ENCODE measurements at regions not wholly inside any gene's neighbourhood (a gene's known extent, or its start where the extent isn't known, plus 50 kb on each side); places are given as distances from the start of the nearest gene placed in this dataset.

- Histone ChIP-seq H3K9me2 (replicated peaks; ENCODE audit: control insufficient read depth, low read length) (no peaks in the 10 kb centered on the region), H3K4me1 (ENCODE audit: control insufficient read depth, low read length) (peaks cover 8% of the 10 kb centered on the region), H3F3A (ENCODE audit: control insufficient read depth, insufficient read depth) (no peaks in the 10 kb centered on the region), H3K9me3 (ENCODE audit: control insufficient read depth, insufficient read depth, low read length) (no peaks in the 10 kb centered on the region), H4K20me1 (ENCODE audit: control insufficient read depth, insufficient read depth, low read depth, low read length) (no peaks in the 10 kb centered on the region), H3K36me3 (ENCODE audit: control insufficient read depth, low read length) (no peaks in the 10 kb centered on the region), H3K4me3 (ENCODE audit: low read length) (no peak overlapping the region), H3K27ac (ENCODE audit: low read depth, low read length) (no peak overlapping the region), H3K79me2 (ENCODE audit: control insufficient read depth, low read length) (no peaks in the 10 kb centered on the region), H3K4me2 (ENCODE audit: low read length) (no peak overlapping the region), H3K27me3 (ENCODE audit: control insufficient read depth, low read length) (peaks cover 7% of the 10 kb centered on the region)
- TF ChIP-seq CTCF (IDR thresholded peaks at IDR 0.05; ENCODE audit: low read depth, low read length, poor library complexity, severe bottlenecking): no peak
- no peak for TF ChIP-seq EZH2phosphoT487 (IDR thresholded peaks at IDR 0.05; ENCODE audit: borderline replicate concordance, low read length)
Observed at GRCh38 chr2:217402761-217403383, 543.0 kb upstream of the TNP1 start.

GRCh38 chr2:217402144-217402543, 542.3 kb upstream of the TNP1 start:
- Histone ChIP-seq H3K4me3 (ENCODE audit: low read length) (no peak overlapping the region), H3K27ac (ENCODE audit: low read depth, low read length) (no peak overlapping the region), H4K20me1 (ENCODE audit: control insufficient read depth, insufficient read depth, low read depth, low read length) (no peaks in the 10 kb centered on the region), H3F3A (ENCODE audit: control insufficient read depth, insufficient read depth) (no peaks in the 10 kb centered on the region), H3K79me2 (ENCODE audit: control insufficient read depth, low read length) (no peaks in the 10 kb centered on the region), H3K27me3 (ENCODE audit: control insufficient read depth, low read length) (peaks cover 7% of the 10 kb centered on the region), H3K9me2 (replicated peaks; ENCODE audit: control insufficient read depth, low read length) (no peaks in the 10 kb centered on the region), H3K36me3 (ENCODE audit: control insufficient read depth, low read length) (no peaks in the 10 kb centered on the region), H3K9me3 (ENCODE audit: control insufficient read depth, insufficient read depth, low read length) (no peaks in the 10 kb centered on the region), H3K4me1 (ENCODE audit: control insufficient read depth, low read length) (peaks cover 8% of the 10 kb centered on the region), H3K4me2 (ENCODE audit: low read length) (no peak overlapping the region)
- TF ChIP-seq CTCF (IDR thresholded peaks at IDR 0.05; ENCODE audit: low read depth, low read length, poor library complexity, severe bottlenecking): no peak
- TF ChIP-seq EZH2phosphoT487 (IDR thresholded peaks at IDR 0.05; ENCODE audit: borderline replicate concordance, low read length): no peak

GRCh38 chr2:217399291-217399690, 539.4 kb upstream of the TNP1 start:
- Histone ChIP-seq H3K4me1 (ENCODE audit: control insufficient read depth, low read length) (peaks cover 8% of the 10 kb centered on the region), H3K4me3 (ENCODE audit: low read length) (no peak overlapping the region), H3K79me2 (ENCODE audit: control insufficient read depth, low read length) (no peaks in the 10 kb centered on the region), H3K9me3 (ENCODE audit: control insufficient read depth, insufficient read depth, low read length) (no peaks in the 10 kb centered on the region), H3K9me2 (replicated peaks; ENCODE audit: control insufficient read depth, low read length) (no peaks in the 10 kb centered on the region), H3F3A (ENCODE audit: control insufficient read depth, insufficient read depth) (no peaks in the 10 kb centered on the region), H3K4me2 (ENCODE audit: low read length) (no peak overlapping the region), H3K27me3 (ENCODE audit: control insufficient read depth, low read length) (peaks cover under 1% of the 10 kb centered on the region), H3K36me3 (ENCODE audit: control insufficient read depth, low read length) (no peaks in the 10 kb centered on the region), H4K20me1 (ENCODE audit: control insufficient read depth, insufficient read depth, low read depth, low read length) (no peaks in the 10 kb centered on the region), H3K27ac (ENCODE audit: low read depth, low read length) (no peak overlapping the region)
- no peak for TF ChIP-seq CTCF (IDR thresholded peaks at IDR 0.05; ENCODE audit: low read depth, low read length, poor library complexity, severe bottlenecking)
- TF ChIP-seq EZH2phosphoT487 (IDR thresholded peaks at IDR 0.05; ENCODE audit: borderline replicate concordance, low read length): no peak

All from DOHH2 (cell line).